ENCODE measurements at regions not wholly inside any gene's neighbourhood (a gene's known extent, or its start where the extent isn't known, plus 50 kb on each side); places are given as distances from the start of the nearest gene placed in this dataset.

- TF ChIP-seq, protein P1, sequence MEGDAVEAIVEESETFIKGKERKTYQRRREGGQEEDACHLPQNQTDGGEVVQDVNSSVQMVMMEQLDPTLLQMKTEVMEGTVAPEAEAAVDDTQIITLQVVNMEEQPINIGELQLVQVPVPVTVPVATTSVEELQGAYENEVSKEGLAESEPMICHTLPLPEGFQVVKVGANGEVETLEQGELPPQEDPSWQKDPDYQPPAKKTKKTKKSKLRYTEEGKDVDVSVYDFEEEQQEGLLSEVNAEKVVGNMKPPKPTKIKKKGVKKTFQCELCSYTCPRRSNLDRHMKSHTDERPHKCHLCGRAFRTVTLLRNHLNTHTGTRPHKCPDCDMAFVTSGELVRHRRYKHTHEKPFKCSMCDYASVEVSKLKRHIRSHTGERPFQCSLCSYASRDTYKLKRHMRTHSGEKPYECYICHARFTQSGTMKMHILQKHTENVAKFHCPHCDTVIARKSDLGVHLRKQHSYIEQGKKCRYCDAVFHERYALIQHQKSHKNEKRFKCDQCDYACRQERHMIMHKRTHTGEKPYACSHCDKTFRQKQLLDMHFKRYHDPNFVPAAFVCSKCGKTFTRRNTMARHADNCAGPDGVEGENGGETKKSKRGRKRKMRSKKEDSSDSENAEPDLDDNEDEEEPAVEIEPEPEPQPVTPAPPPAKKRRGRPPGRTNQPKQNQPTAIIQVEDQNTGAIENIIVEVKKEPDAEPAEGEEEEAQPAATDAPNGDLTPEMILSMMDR (conservative IDR thresholded peaks at IDR 0.05; ENCODE audit: low read depth, low read length): no peak
- TF ChIP-seq EZH2 (IDR thresholded peaks at IDR 0.05; ENCODE audit: borderline replicate concordance, low read depth, low read length, poor library complexity, severe bottlenecking): no peak
These were observed 225.2 kb upstream of the ANO3 start for GRCh38 chr11:26106726-26107125.
